Fibroblast of the aortic adventitia (primary cell): ENCODE measurements at regions not wholly inside any gene's neighbourhood (a gene's known extent, or its start where the extent isn't known, plus 50 kb on each side); places are given as distances from the start of the nearest gene placed in this dataset.

Experiments used
- DNase-seq: peaks from one replicate; pipeline ENCODE4 v3.0.0-alpha.2; 2010; ENCODE audit warnings: low read depth
- H3K4me3 ChIP-seq: 2 replicates; pipeline ENCODE4 v1.5.1; 2011; ENCODE audit warnings: low read depth, mild to moderate bottlenecking, control low read depth, low read length, moderate library complexity
- TF ChIP-seq, protein P1 (sequence below): IDR thresholded peaks from 2 replicates; pipeline ENCODE4 v1.5.1; 2011; ENCODE audit warnings: mild to moderate bottlenecking, low read length, control low read depth, inconsistent platforms; ENCODE audit not compliant: insufficient read depth

GRCh38 chr13:72198967-72199560 is 332.1 kb upstream of the DACH1 start:
- TF ChIP-seq, protein P1, sequence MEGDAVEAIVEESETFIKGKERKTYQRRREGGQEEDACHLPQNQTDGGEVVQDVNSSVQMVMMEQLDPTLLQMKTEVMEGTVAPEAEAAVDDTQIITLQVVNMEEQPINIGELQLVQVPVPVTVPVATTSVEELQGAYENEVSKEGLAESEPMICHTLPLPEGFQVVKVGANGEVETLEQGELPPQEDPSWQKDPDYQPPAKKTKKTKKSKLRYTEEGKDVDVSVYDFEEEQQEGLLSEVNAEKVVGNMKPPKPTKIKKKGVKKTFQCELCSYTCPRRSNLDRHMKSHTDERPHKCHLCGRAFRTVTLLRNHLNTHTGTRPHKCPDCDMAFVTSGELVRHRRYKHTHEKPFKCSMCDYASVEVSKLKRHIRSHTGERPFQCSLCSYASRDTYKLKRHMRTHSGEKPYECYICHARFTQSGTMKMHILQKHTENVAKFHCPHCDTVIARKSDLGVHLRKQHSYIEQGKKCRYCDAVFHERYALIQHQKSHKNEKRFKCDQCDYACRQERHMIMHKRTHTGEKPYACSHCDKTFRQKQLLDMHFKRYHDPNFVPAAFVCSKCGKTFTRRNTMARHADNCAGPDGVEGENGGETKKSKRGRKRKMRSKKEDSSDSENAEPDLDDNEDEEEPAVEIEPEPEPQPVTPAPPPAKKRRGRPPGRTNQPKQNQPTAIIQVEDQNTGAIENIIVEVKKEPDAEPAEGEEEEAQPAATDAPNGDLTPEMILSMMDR = no peak
- H3K4me3 ChIP-seq = no peak overlapping the region
- no peak for DNase-seq

- TF ChIP-seq, protein P1 = no peak
- DNase-seq = no peak
- H3K4me3 ChIP-seq = no peak overlapping the region
Observed at GRCh38 chr13:72198042-72198441, 331.0 kb upstream of the DACH1 start.

DNA sequence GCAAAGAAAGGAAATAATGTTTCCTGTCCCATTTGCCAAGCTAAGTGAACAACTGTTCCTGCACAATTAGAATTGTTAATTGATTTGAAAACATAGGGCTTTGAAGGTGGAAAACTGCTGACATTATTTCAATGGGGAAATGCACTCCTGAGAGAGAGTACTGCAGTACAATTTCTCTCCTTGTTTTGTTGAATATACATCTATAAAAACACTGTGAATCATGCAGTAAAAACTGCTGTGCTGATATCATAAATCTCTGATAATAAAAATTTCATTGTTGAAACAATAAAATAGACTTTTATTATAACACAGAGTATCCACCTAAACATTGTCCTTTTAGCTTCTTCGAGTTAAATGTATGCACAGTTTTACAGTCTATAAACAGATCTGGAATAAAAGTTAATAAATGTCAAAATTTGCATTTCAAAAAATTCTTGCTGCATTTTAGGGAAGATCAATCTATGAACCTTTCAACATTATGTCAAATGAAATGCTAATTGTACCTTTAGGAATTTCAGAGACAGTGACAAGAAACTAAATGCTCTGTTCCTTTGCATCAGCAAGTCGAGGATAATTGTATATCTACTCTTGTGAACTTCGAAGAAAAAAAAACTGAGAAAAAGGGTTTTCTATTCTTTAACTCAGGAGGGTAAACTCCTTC is 328.2 kb upstream of the DACH1 start:
- TF ChIP-seq, protein P1 = no peak
- H3K4me3 ChIP-seq = no peak overlapping the region
- no peak for DNase-seq

GRCh38 chr13:72194523-72194922 is 327.5 kb upstream of the DACH1 start:
- TF ChIP-seq, protein P1 = no peak
- DNase-seq = no peak
- no peak overlapping the region for H3K4me3 ChIP-seq

- no peak for DNase-seq
- TF ChIP-seq, protein P1 = no peak
- H3K4me3 ChIP-seq = no peak overlapping the region
Observed at GRCh38 chr13:72186730-72187422, 319.9 kb upstream of the DACH1 start.

DNA sequence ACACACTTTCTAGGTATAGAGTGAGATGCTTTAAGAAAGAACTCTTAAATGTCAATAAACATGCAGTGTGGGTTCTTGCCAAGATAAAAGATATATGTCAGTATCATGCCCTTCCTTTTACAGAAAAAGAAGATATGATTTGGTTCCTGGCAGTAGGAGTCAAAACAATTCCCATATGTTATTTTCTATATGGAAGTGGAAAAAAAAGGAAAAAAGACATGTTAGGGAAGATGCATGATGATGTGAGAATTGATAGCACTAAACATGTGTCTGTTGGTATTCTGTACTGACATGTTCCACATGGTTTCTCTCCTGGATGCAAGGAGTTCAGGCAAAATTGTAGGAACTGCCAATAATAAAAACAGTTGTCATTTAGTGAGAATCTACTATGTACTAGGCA is 318.8 kb upstream of the DACH1 start:
- no peak overlapping the region for H3K4me3 ChIP-seq
- TF ChIP-seq, protein P1 = no peak
- DNase-seq = no peak
